Activated CD8-positive, alpha-beta T cell treated with anti-CD3 and anti-CD28 coated beads for 36 hours (primary cell): ENCODE measurements at regions not wholly inside any gene's neighbourhood (a gene's known extent, or its start where the extent isn't known, plus 50 kb on each side); places are given as distances from the start of the nearest gene placed in this dataset.

Experiments used
- ATAC-seq: fragments of 200-7000 bp; cut with Tn5 transposase; one replicate; pipeline ENCODE4 v1.10.0; 2021; ENCODE audit warnings: mild to moderate bottlenecking, moderate library complexity
- CTCF ChIA-PET: fragments of 350-600 bp; sonication (Branson Sonifier 250); formaldehyde crosslinking; loops from one replicate; lab custom pipeline; 2021; ENCODE audit warnings: antibody characterized with exemption; lab: Charles Lee
- POLR2A ChIA-PET: fragments of 350-600 bp; sonication (Branson Sonifier 250); formaldehyde crosslinking; loops from one replicate; lab custom pipeline; 2021; ENCODE audit warnings: antibody characterized with exemption; lab: Charles Lee
- DNase-seq: peaks from one replicate; pipeline ENCODE4 v3.0.0-alpha.2; 2020
- H3K27ac Mint-ChIP-seq: one replicate; pipeline ENCODE4 v1.8.0; 2021; ENCODE audit warnings: mild to moderate bottlenecking, mixed read lengths
- H3K27me3 Mint-ChIP-seq: one replicate; pipeline ENCODE4 v1.8.0; 2021; ENCODE audit warnings: mixed read lengths
- H3K36me3 Mint-ChIP-seq: one replicate; pipeline ENCODE4 v1.8.0; 2021; ENCODE audit warnings: low read depth, mixed read lengths
- H3K4me1 Mint-ChIP-seq: one replicate; pipeline ENCODE4 v1.8.0; 2021; ENCODE audit warnings: low read depth, mixed read lengths
- H3K4me3 Mint-ChIP-seq: one replicate; pipeline ENCODE4 v1.8.0; 2021; ENCODE audit warnings: mild to moderate bottlenecking, moderate library complexity, mixed read lengths
- H3K9me3 Mint-ChIP-seq: one replicate; pipeline ENCODE4 v1.8.0; 2021; ENCODE audit warnings: mixed read lengths
- intact Hi-C: fragments of 100-400 bp; cut with micrococcal nuclease; formaldehyde crosslinking; loops from one replicate; pipeline ENCODE4 v1.10.0; 2022
- TF ChIP-seq, protein P1 (sequence below): fragments of 200-600 bp; IDR thresholded peaks from one replicate; pipeline ENCODE4 v1.8.0; 2022; ENCODE audit warnings: antibody characterized with exemption, mild to moderate bottlenecking

DNA sequence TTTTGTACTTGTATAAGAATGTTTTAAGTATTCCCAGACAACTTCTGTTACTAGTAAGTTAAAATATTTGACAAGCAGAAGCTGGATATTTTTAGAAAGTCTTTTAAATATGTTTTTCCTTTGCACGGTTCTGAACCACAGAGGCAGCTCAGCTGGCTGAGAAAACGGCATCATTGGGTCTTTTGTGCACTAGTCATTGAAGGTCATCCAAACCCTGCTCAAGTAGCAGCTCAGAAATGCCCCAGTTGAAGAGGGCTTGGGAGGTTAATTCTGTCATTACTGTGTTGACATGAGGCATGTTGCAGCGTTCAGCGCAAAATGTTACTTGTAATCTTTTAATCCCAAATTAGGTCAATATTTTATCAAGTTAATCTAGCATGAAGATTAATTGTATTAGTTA lies 383.7 kb upstream of the FAM241A start:
- no peaks in the 10 kb centered on the region for H3K27me3 Mint-ChIP-seq
- no peaks in the 10 kb centered on the region for H3K36me3 Mint-ChIP-seq
- intact Hi-C loops, result no loop called here
- H3K27ac Mint-ChIP-seq, result no peak overlapping the region
- CTCF ChIA-PET, result no interaction called here
- ATAC-seq (no peak), DNase-seq (no peak)
- POLR2A ChIA-PET, result no interaction called here
- no peak overlapping the region for H3K4me3 Mint-ChIP-seq
- H3K9me3 Mint-ChIP-seq, result peaks cover 3% of the 10 kb centered on the region
- TF ChIP-seq, protein P1, sequence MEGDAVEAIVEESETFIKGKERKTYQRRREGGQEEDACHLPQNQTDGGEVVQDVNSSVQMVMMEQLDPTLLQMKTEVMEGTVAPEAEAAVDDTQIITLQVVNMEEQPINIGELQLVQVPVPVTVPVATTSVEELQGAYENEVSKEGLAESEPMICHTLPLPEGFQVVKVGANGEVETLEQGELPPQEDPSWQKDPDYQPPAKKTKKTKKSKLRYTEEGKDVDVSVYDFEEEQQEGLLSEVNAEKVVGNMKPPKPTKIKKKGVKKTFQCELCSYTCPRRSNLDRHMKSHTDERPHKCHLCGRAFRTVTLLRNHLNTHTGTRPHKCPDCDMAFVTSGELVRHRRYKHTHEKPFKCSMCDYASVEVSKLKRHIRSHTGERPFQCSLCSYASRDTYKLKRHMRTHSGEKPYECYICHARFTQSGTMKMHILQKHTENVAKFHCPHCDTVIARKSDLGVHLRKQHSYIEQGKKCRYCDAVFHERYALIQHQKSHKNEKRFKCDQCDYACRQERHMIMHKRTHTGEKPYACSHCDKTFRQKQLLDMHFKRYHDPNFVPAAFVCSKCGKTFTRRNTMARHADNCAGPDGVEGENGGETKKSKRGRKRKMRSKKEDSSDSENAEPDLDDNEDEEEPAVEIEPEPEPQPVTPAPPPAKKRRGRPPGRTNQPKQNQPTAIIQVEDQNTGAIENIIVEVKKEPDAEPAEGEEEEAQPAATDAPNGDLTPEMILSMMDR, result no peak
- H3K4me1 Mint-ChIP-seq, result no peaks in the 10 kb centered on the region

DNA sequence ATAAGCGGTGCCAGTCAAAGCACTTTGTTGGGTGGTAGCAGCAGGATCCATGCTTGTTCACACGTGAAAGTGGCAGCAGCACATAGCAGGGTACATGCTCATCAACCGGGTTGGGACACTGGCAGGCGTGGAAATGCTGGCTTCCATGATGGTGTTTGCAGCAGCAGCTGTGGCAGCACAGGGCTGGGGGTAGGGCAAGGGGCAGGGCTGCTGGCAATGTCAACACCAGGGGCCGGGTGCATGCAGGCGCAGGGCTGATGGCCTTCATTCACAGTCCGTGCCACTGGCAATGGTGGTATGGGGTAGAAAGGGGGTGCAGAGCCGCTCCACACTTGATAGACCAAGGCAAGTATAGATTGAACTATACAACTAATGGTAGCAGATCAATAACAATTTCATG lies 374.7 kb upstream of the FAM241A start:
- Mint-ChIP-seq H3K27ac (no peak overlapping the region), H3K9me3 (no peaks in the 10 kb centered on the region), H3K4me3 (no peak overlapping the region), H3K27me3 (no peaks in the 10 kb centered on the region), H3K4me1 (no peaks in the 10 kb centered on the region), H3K36me3 (no peaks in the 10 kb centered on the region)
- ATAC-seq, result no peak
- intact Hi-C loops, result no loop called here
- ChIA-PET POLR2A (no interaction called here), CTCF (no interaction called here)
- no peak for DNase-seq
- TF ChIP-seq, protein P1, result no peak

DNA sequence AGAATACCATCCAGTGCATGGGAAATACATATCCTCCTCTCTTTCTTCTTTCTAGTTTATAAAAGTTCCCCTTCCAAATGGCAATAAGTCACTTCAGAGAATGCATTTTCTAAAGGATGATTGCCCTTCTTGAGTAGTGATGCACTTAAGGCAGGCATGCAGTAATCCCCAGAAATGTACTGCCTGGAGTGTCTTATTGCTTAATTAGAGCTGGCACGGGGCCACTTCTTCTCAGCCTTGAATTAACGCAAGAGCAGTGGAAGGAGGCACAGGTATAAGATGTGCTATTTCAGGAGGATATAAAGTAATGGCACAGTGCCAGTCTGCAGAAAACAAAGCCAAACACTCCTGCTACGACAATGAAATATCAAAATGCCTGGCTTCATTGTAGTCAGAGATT lies 371.4 kb upstream of the FAM241A start:
- intact Hi-C loops, result no loop called here
- TF ChIP-seq, protein P1, result no peak
- ATAC-seq, result no peak
- H3K27me3 Mint-ChIP-seq, result no peaks in the 10 kb centered on the region
- no peaks in the 10 kb centered on the region for H3K36me3 Mint-ChIP-seq
- CTCF ChIA-PET, result no interaction called here
- H3K4me3 Mint-ChIP-seq, result no peak overlapping the region
- H3K27ac Mint-ChIP-seq, result no peak overlapping the region
- no peak for DNase-seq
- H3K4me1 Mint-ChIP-seq, result no peaks in the 10 kb centered on the region
- POLR2A ChIA-PET, result no interaction called here
- no peaks in the 10 kb centered on the region for H3K9me3 Mint-ChIP-seq

DNA sequence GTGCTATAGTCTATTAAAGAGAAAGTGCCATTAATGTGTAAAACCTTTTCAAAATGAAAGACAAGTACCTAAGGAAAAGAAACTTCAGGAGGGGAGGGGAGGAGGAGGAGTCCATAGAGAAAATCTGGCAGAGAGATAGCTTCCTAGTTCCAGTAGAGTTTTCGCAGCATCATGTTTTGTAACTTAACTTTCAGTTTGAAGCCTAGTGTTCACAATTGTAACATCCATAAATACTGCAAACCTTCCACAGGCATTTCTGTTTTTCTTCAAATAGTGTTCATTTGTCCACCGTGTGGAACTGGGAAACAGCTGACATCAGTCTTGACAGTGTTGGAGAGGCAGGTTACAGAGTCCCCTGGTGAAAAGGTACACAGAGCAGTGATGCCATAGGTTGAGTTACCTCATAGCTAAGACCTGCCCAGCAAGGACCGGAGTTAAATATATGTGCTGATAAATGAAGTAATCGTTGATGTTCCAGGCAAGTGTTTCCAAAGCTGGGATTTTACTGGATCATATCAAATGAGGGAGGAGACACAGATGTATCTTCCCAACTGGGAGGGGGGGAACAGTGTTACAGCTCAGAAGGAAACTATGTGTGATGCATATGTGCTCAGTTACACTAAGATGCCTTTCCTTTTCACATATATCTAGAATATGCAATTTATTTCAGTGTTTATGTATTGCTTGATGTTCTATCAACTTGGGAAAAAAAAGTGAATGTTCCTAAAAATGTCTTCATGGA lies 369.5 kb upstream of the FAM241A start:
- POLR2A ChIA-PET, result no interaction called here
- intact Hi-C loops, result no loop called here

DNA sequence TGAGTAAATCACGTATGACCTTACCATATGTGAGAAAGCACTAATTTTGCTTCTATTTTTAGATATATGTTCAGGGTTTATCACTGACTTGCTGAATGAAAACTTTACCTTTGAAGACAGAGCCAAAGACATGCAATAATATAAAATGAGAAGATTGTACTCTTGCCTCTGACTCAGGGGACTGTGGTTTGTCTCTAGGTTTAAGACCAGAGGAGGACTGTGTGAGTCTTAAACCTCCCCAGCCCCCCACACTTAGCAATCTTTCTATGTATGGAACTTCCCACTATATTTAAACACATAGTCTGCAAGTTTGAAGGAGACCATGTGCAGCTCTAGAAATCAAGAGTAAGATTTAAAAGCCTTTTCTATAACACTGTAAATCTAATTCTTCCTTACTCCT lies 368.7 kb upstream of the FAM241A start:
- ChIA-PET CTCF (no interaction called here), POLR2A (no interaction called here)
- no peak overlapping the region for H3K27ac Mint-ChIP-seq
- H3K4me3 Mint-ChIP-seq, result no peak overlapping the region
- H3K9me3 Mint-ChIP-seq, result no peaks in the 10 kb centered on the region
- intact Hi-C loops, result no loop called here
- H3K4me1 Mint-ChIP-seq, result no peaks in the 10 kb centered on the region
- no peak for ATAC-seq
- TF ChIP-seq, protein P1, result no peak
- no peaks in the 10 kb centered on the region for H3K36me3 Mint-ChIP-seq
- no peaks in the 10 kb centered on the region for H3K27me3 Mint-ChIP-seq
- DNase-seq, result no peak

More for the DNA sequence above, 369.5 kb upstream of the FAM241A start:
- Mint-ChIP-seq H3K27ac (no peak overlapping the region), H3K36me3 (no peaks in the 10 kb centered on the region), H3K4me3 (no peak overlapping the region), H3K27me3 (no peaks in the 10 kb centered on the region), H3K9me3 (no peaks in the 10 kb centered on the region), H3K4me1 (no peaks in the 10 kb centered on the region)
- DNase-seq (no peak), ATAC-seq (no peak)
- TF ChIP-seq, protein P1, result no peak
- CTCF ChIA-PET, result no interaction called here
